Activated T-helper 1 cell treated with anti-CD3 and anti-CD28 coated beads, Interleukin-2, amount 50 U/mL, for 16 hours (primary cell): ENCODE measurements at regions not wholly inside any gene's neighbourhood (a gene's known extent, or its start where the extent isn't known, plus 50 kb on each side); places are given as distances from the start of the nearest gene placed in this dataset.
"Not testable (repeated sequence)": the region's sequence is repeated elsewhere in the genome, so short reads cannot be mapped to it uniquely, and the experiment has no call there.

Experiments used
- DNase-seq, 2 donors: peaks; one replicate each; pipeline ENCODE4 v3.0.0-alpha.2; 2020; ENCODE audit warnings: low read depth in 1 of 2, low spot score in 1 of 2

GRCh38 chr9:89926691-89927220 lies 321.9 kb downstream of the GADD45G start:
- no peak for DNase-seq

- no peak for DNase-seq
These were observed 323.3 kb downstream of the GADD45G start for GRCh38 chr9:89928106-89928505.

- DNase-seq: no peak
These were observed 323.9 kb downstream of the GADD45G start for GRCh38 chr9:89928521-89929275.

- DNase-seq: no peak
These were observed 324.5 kb downstream of the GADD45G start for GRCh38 chr9:89929315-89929672.

- no peak for DNase-seq
These were observed 325.1 kb downstream of the GADD45G start for GRCh38 chr9:89929673-89930480.

- DNase-seq: no peak
These were observed 328.8 kb downstream of the GADD45G start for GRCh38 chr9:89933578-89933977.

- DNase-seq: no peak
These were observed 330.3 kb downstream of the GADD45G start for GRCh38 chr9:89935115-89935514.

- DNase-seq: no peak
These were observed 331.0 kb downstream of the GADD45G start for GRCh38 chr9:89935801-89936200.

GRCh38 chr9:89937051-89937450 lies 332.2 kb downstream of the GADD45G start:
- no peak for DNase-seq

- DNase-seq: no peak
These were observed 334.4 kb downstream of the GADD45G start for GRCh38 chr9:89939181-89939580.

- no peak for DNase-seq
These were observed 334.9 kb downstream of the GADD45G start for GRCh38 chr9:89939626-89940292.

GRCh38 chr9:89940625-89941024 lies 335.8 kb downstream of the GADD45G start:
- no peak for DNase-seq

- DNase-seq: no peak
These were observed 337.1 kb downstream of the GADD45G start for GRCh38 chr9:89941875-89942274.

GRCh38 chr9:89942643-89943042 lies 337.8 kb downstream of the GADD45G start:
- no peak for DNase-seq

- DNase-seq: no peak
These were observed 338.5 kb downstream of the GADD45G start for GRCh38 chr9:89943309-89943708.

GRCh38 chr9:89943728-89944127 lies 338.9 kb downstream of the GADD45G start:
- no peak for DNase-seq

GRCh38 chr9:89945133-89945532 lies 340.3 kb downstream of the GADD45G start:
- no peak for DNase-seq

- DNase-seq: no peak
These were observed 341.9 kb downstream of the GADD45G start for GRCh38 chr9:89946741-89947140.

- DNase-seq: no peak
These were observed 344.3 kb downstream of the GADD45G start for GRCh38 chr9:89949111-89949510.

- no peak for DNase-seq
These were observed 346.9 kb downstream of the GADD45G start for GRCh38 chr9:89951675-89952074.

GRCh38 chr9:89952401-89952800 lies 347.6 kb downstream of the GADD45G start:
- no peak for DNase-seq

- DNase-seq: not testable (repeated sequence)
These were observed 348.5 kb downstream of the GADD45G start for GRCh38 chr9:89953263-89953662.
